GM12892 (cell line): ENCODE measurements at regions not wholly inside any gene's neighbourhood (a gene's known extent, or its start where the extent isn't known, plus 50 kb on each side); places are given as distances from the start of the nearest gene placed in this dataset.

ENCODE experiments used
- POLR2A ChIP-seq: IDR thresholded peaks from 2 replicates; pipeline ENCODE4 v1.6.1; 2011; ENCODE audit warnings: low read depth, low read length, control low read depth
- POLR2AphosphoS5 ChIP-seq: IDR thresholded peaks from 2 replicates; pipeline ENCODE4 v1.6.1; 2011; ENCODE audit warnings: low read depth, low read length, control low read depth

DNA sequence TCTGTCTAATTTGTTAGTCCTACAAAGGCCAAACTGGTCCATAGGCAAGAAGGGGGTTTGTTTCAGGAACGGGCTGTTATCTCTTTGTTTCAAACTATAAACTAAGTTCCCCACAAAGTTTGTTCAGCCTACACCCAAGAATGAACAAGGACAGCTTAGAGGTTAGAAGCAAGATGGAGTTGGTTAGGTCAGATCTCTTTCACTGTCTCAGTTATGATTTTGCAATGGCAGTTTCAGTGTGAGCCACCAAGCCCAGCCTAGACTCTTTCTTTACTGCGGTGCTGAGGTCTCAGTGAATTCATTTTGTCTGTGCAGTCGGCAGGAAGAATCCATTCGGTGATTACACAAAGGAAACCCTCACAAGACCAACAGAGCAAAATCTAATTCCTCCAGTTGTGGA, 56.6 kb upstream of the ABCC4 start:
- TF ChIP-seq POLR2AphosphoS5 (no peak), POLR2A (no peak)
